LoVo (cell line): ENCODE measurements at regions not wholly inside any gene's neighbourhood (a gene's known extent, or its start where the extent isn't known, plus 50 kb on each side); places are given as distances from the start of the nearest gene placed in this dataset.
A peak's percentile ranks its signal among the peaks of the same experiment; 100 is the strongest.
"Not testable (repeated sequence)": the region's sequence is repeated elsewhere in the genome, so short reads cannot be mapped to it uniquely, and the experiment has no call there.

ENCODE experiments used
- DNase-seq: peaks from one replicate; pipeline ENCODE4 v3.0.0-alpha.2; 2016; ENCODE audit warnings: low spot score

DNA sequence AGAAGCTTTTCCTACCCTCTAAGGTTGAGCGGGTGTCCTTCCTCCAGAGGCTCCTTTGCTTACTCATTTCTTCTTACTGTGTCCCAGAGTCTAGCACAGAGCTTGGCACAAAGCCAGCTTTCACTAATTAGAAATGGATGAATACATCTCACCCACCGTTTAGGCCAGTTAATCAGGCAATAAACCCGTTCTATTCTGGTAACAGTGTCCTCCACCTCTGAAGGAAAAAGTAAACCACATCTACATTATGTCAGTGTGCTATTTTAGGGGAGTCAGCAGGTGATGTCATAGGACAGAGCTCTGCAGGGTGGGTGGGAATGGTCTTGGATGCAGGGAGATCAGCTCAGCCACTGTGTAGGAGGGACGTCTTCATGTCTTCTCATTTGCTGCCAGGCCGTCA, 109.2 kb downstream of the OSTF1 start:
- no peak for DNase-seq

DNA sequence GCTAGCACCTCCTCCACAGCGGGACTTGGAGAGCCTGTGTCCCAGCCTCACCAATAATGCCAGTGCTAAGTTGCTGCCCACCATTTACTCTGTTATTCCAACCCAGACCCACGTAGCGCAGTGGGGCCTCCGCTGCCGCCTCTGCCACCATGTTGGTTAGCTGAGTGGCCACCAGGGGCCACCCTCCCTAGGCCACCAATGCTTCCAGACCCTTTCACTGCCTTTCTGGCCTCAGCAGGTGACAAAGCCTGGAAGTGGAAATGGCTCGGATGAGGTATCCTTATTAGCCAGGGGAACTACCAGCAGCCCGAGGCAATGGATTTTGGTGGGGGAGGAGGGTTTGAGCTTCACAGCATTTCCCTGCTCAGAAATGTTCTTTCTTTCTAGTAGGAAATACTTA, 110.1 kb downstream of the OSTF1 start:
- no peak for DNase-seq

DNA sequence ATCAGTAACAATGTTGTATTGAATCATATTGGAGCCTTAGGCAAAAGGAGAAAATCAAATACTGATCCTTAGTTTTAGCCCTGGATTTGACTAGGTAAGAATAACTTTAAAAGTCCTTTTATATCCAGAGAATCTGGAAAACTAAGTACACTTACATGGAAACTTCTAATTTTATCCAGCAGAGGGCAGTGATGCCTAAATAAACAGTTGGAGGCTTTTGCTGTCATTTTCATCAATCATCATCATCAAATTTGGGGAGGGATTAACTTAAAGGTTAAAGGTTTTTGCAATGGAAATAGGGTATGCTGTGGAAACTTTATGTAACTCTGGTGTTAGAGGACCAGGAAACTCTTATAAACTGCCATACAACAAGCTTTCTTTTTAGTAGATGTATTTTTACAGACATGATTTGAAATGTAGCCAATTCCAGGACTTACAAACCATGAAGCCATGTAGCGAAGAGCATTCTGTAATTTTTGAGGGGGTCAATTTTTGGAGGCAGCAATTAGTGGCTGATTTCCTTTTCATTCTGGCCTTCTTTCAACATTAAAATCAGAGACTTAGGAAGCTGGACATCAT, 112.7 kb downstream of the OSTF1 start:
- peak; percentile 56 for DNase-seq

DNA sequence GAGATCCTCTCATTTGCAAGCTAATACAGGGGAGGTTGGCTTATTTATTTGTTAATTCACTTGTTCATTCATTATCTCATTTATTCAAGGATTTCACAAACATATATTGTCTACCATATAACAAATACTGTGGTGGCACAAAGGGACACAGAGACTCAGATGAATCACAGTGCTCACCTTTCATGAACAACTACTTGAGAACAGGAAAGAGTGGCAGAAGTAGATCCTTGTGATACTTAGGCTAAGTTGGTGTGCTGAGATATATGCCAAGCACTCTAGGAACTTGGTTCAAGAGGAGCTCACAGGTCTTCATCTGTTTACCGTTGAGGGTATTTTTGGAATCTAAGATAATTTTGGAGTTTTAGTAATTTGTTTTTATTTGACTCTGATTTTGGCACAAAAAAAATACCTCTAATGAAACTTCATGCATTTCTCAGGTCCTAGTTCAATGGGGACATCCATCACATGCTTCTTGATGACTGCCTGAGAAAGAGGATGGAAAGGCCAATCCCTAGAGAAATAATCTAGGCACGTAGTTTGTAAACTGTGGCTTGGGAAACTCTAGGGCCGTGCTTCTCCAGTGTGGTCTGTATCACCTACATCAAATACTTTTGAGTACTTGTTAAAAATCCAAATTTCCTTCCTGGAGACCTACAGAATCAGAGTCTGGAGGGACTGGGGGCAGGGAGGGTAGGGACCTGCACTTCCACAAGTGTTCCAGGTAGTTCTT, 113.3 kb downstream of the OSTF1 start:
- DNase-seq: no peak

DNA sequence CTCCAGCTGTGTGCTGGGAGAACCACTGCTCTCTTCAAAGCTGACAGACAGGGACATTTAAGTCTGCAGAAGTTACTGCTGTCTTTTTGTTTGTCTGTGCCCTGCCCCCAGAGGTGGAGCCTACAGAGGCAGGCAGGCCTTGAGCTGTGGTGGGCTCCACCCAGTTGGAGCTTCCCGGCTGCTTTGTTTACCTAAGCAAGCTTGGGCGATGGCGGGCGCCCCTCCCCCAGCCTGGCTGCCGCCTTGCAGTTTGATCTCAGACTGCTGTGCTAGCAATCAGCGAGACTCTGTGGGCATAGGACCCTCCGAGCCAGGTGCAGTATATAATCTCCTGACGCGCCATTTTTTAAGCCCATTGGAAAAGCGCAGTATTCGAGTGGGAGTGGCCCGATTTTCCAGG, 119.7 kb downstream of the OSTF1 start:
- DNase-seq: not testable (repeated sequence)

DNA sequence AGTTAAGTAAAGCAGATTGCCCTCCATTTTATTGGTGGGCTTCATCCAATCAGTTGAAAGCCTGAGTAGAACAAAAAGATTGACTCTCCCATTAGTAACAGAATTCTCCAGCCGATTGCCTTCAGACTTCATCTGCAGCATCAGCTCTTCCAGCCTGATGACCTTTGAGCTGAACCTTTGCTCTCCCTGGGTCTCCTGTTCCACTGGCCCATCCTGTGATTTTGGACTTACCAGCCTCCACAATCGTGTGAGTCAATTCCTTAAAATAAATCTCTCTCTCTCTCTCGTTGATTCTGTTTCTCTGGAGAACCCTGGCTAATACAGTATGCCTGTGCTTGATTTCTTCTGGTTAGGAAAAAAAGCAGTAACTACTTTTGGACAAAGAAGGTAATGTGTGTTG, 121.9 kb downstream of the OSTF1 start:
- DNase-seq: no peak

DNA sequence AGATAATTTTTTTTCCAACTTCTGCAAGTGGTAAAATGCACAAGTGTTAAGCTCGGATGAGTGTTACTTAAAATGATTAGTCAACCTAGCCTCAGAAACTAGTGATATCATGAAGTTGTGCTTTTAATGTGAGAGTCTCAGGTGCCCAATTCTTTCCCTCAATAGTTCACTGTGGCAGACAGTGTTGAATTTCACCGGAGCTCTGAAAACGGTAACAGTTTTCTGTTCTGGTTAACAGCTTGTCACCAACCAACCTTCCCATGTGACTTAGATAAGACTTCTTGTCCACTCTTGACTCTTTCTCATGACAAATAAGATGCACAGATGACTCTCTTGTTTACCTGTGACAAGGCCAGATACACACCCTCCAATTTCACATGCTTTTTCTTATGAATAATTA, 125.5 kb downstream of the OSTF1 start:
- no peak for DNase-seq

DNA sequence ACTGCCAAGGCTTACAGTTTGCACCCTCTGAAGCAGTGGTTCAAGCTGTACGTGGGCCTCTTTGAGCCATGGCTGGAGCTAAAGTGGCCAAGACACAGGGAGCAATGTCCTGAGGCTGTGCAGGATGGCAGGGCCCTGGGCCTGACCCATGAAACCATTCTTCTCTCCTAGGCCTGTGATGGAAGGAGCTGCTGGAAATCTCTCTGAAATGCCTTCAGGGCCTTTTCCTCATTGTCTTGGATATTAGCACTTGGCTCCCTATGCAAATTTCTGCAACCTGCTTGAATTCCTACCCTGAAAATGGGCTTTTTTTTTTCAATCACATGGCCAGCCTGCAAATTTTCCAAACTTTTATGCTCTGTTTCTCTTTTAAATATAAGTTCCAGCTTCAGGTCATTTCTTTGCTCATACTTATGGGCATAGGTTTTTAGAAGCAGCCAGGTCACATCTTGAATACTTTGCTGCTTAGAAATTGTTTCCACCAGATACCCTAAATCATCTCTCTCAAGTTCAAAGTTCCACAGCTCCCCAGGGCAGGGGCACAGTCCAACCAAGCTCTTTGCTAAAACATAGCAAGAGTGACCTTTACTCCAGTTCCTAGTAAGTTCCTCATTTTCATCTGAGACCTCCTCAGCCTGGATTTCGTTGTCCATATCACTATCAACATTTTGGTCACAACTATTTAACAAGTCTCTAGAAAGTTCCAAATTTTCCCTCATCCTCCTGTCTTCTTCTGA, 138.3 kb downstream of the OSTF1 start:
- no peak for DNase-seq

DNA sequence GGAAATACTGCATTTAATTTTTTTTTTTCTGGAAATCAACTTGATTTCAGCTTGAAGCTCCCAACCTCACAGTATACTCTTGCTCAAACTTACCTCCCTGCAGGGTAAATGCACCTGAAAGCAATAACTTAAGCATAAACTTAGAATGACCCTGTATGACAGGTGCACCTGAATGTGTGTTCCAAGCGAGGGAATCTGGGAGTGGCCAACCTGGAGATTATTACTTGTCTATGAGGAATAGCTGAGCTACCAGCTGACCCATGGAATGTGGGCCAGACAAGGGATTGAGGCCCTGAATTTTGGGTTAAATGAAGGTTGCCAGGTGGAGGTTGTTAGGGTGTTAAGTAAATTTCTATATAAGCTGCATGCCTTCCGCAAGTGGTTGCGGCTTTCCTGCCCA, 140.6 kb downstream of the OSTF1 start:
- DNase-seq: no peak

DNA sequence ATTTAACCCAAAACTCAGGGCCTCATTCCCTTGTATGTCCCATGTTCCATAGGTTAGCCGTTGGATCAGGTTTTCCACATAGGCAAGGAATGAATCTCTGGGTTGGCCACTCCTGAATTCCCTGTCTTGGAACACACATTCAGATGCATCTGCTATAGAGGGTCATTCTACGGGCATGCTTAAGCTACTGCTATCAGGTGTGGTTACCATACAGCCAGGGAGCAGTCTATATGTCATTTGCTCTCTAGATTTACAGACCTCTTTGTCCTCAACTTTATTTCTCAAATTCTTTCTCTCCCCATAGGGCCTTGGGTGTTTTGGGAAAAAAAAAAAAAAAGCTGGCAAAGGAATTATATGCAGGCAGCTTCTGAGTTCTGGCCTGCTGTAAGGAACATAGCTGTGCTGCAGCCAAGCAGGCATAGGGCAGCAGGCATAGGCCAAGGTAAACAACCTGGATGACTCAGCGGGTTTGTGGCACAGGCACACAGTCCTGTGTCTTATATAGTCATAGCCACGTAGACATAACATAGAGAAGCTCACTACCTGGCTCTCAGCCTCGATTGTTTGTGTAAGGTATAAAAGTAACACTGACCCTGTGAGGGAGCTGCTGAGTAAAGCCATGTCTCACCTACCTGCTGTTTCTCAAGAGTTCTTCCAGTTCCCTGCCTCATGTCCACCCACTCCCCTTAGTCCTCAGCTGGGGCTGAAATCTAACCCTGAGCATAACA, 141.5 kb downstream of the OSTF1 start:
- peak; percentile 72 for DNase-seq

DNA sequence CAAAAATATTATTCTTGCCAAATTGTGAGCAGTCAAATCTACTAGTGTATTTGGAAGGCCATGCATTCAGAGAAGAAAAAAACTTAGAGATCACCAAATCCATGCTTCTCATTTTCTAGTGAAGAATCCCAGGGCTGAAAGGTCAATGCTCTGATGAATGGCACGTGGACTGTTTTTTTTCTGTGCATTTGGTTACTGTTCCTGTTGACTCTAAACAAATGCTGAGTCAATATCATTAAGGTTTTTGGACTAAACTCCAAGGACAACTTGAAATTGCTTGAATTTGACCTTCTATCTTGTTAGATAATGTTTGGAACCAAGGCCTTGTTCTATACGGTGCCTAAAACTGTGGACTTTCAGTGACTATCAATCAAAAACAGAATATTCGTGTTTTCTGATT, 142.2 kb downstream of the OSTF1 start:
- DNase-seq: no peak

DNA sequence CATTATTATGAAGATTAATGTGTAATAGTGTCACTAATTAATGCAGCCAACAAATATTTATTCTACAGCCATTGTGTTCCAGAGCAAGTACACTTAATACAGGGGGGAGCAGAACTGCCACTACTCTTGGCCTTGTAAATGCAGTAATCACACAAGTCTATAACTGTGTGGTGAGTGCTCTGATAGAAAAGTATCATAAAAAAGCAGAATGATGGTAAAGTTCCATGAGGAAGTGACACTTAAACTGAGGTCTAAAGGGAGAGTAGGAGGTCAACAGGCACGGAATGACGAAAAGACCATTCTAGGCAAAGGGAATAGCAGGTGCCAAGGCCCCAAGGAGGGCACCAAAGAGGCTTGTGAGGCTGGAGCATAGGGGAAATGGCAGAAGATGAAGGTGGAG, 142.9 kb downstream of the OSTF1 start:
- DNase-seq: no peak

DNA sequence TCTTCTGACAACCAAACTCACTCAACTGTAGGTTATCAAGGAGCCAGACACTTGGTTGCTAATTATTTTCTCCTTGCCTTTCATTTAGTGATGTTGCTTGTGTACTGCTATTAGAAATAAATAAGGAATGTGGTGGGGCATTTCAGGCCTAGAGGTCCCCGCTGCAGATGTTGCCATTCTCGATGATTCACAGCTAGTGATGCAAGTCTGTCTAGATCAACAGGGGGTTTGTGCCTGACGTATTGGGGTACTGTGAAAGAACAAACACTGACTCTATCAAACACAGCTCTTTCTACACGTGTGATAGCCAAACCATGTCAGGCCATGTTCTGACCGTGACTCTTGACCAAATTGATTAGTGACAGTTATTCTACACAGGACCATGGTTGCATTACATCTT, 144.7 kb downstream of the OSTF1 start:
- DNase-seq: no peak

DNA sequence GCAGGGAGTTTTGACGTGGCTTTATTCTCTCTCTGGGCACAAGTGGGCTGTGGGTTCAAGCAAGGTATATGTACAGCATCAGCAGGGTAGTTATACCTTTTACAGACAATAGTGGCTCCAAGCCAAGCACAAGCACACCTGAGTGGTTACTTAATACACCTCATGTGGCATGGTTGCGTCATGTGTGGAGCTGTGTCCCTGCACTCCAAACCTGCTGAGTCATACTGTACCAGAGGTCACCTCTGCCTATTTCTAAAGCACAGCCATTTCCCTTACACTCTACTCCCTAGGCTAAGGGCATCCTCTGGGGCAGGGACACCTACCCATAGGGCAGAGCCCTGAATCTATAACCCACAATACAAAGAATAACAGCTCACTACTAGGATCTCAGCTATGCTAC, 147.3 kb downstream of the OSTF1 start:
- no peak for DNase-seq

DNA sequence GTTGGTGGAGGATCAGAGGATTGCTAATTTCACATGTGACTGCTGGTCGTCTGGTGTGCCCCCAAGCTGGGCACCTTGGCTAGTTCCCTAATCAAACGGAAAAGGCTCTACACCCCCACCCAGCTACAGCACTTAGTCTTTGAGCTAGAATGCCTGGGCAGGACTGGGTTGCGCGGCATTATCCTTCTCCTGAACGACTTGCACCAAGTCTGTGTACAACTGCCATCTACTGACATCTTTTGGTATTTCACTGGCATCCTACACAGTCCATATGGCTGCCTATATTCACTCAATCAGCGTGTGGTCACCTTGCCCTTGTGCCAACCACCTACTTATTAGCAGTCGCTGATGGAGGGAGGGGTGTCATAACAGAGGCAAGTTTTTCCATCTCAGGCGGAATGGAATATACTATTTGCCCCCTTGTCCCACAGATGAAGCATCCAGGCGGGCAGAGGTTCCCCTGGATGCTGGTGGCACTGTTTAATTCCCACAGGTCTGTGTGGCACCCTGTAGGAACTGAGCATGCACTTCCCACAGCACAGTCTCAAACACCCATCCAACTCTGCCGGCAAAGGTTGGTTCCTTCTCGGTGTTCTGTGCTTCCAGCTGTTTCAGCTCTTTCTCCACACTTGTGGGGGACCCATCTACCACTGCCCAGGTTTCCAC, 150.1 kb downstream of the OSTF1 start:
- peak; percentile 69 for DNase-seq

DNA sequence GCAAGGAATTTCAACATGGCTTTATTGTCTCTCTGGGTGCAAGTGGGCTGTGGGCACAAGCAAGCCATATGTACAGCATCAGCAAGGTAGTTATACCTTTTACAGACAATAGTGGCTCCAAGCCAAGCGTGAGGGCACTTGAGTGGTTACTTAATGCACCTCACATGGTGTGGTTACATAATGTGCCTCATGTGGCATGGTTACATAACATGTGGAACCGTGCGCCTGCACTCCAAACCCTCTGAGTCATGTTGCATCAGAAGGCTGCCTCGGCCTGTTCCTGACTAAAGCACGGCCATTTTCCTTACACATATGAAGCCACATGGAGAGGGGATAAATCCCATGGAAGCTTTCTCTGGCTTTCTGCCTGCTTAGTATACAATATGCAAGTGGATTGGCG, 150.9 kb downstream of the OSTF1 start:
- no peak for DNase-seq

DNA sequence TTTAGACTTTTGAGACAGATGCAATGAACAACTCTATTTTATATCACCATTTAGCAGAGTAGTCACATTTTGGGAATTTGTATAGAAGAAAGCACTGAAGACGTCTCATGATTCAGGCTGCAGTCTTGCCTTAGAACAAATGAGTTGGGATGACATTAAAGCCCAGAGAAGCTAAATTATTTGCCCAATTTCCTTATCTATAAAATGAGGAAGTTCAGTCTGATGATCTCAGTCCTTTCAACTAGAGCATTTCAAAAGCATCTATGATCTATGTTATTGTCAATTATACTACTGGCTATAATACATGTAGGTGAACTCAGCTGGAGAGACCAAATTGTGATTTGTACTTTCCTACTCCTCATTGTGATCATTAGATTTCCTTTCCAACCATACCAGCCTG, 154.1 kb downstream of the OSTF1 start:
- DNase-seq: no peak

DNA sequence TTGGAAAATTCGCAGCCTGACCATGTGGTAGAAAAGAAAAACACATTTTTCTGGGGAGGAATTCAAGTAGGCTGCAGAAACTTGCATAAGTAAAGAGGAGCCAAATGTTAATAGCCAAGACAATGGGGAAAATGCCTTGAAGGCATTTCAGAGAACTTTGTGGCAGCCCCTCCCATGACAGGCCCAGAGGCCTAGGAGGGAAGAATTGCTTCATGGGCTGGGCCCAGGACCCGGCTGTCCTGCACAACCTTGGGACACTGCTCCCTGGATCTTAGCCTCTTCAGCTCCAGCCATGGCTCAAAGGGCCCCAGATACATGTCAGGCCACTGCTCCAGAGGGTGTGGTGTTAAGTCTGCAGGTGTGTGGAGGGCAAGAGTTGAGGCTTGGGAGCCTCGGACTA, 158.6 kb downstream of the OSTF1 start:
- DNase-seq: no peak

DNA sequence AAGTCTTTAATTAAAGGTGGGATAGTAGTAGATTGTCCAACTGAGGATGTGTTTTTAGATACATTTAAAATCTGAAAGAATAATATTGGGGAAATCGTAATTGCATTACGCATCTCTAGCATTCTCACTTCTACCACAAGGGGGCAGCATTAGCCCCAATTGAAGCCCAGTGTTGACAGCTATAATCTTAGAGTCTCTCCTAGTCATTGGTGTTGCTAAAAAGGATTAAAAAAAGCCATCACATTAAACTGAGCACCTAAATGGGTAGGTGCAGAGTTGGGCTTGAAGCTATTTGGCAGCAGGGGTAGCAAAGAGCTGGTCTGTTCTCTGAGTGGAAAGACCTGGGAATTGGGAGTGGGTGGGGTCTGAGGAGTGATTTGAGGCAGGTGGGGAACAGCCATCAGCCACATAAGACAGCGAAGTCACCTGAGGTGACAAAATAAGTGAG, 177.2 kb downstream of the OSTF1 start:
- peak; percentile 50 for DNase-seq

DNA sequence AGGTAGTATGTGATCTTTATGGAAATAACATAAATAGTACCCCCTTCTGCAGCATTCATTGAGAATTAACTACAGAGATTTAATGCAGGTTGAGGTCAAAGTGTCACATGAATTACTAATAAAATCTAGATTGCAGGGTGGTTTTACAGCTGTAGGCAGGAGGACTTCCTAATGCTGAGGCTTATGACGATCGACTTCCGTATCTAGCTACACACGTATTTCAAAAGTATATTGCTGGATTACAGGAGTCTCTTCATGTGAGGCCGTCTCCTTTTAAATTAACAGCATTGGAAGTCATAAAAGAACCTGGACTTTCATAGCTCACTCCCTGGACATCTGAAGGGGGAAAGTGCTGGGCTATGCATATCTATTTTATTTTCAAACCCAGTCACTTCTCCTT, 180.9 kb downstream of the OSTF1 start:
- no peak for DNase-seq

DNA sequence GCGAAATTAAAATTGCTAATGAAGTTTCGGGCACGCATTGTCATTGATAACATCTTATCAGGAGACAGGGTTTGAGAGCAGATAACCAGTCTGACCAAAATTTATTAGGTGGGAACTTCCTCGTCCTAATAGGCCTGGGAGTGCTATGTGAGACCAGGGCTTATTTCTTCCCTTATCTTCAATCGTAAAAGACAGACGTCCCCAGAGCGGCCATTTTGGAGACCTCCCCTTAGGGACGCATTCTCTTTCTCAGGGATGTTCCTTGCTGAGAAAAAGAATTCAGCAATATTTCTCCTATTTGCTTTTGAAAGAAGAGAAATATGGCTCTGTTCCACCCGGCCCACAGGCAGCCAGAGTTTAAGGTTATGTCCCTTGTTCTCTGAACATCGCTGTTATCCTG, 184.7 kb downstream of the OSTF1 start:
- not testable (repeated sequence) for DNase-seq

DNA sequence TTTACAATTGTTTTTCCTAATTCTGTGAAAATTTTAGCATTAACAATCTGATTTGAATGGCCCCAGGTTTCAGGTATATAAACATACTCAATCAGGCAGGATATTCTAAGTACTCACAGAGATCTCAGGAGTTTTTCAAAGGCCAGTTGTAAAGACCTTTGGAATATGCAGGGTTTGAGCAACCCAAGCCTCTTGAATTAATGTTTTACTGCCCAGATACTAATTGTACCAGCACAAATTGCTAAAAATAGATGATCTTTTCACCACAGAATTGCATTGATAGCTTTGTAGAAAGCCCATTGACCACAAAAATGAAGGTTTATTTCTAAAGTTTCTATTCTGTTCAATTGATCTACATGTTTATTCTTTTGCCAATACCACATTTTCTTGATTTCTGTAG, 186.5 kb downstream of the OSTF1 start:
- no peak for DNase-seq
